ENCODE measurements at regions not wholly inside any gene's neighbourhood (a gene's known extent, or its start where the extent isn't known, plus 50 kb on each side); places are given as distances from the start of the nearest gene placed in this dataset.
A peak's percentile ranks its signal among the peaks of the same experiment; 100 is the strongest.
"Not testable (repeated sequence)": the region's sequence is repeated elsewhere in the genome, so short reads cannot be mapped to it uniquely, and the experiment has no call there.

DNA sequence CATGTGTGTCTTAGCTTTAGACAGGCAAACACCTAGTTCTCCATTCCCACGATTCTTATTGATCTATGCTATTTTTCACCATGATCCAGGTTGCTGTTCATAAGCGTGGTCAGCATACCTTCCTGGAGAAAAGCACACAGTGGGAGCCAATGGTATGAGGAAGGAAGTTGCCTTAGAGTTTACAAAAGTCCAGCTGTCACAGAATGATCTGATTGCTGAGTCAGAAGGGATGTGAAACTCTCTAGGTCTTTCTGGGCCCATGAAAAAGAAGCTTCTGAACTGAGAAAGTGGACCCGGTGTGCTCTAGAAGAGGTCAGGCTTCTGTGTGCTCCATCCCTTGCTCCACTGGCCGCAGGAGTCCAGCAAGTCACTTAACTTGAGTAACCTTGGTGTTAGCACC is 71.0 kb upstream of the CCL1 start:
- no peaks in the 10 kb centered on the region for H3K36me3 ChIP-seq
- peaks cover 15% of the 10 kb centered on the region for H3K4me1 ChIP-seq
- H3K4me3 ChIP-seq: no peak overlapping the region
- H3K27me3 ChIP-seq: no peaks in the 10 kb centered on the region
- ATAC-seq (peak; percentile 57), DNase-seq (no peak)
- intact Hi-C loops (cut with DNase I): no loop called here
- no peaks in the 10 kb centered on the region for H3K9me3 ChIP-seq
- no peak overlapping the region for H3K27ac ChIP-seq
- TF ChIP-seq CTCF (IDR thresholded peaks at IDR 0.05): no peak

- H3K4me3 ChIP-seq: no peak overlapping the region
- no peaks in the 10 kb centered on the region for H3K4me1 ChIP-seq
- no peak overlapping the region for H3K27ac ChIP-seq
- TF ChIP-seq CTCF (IDR thresholded peaks at IDR 0.05): no peak
- no peaks in the 10 kb centered on the region for H3K9me3 ChIP-seq
- DNase-seq: no peak
- intact Hi-C loops (cut with DNase I): no loop called here
- H3K27me3 ChIP-seq: peaks cover 17% of the 10 kb centered on the region
- no peak for ATAC-seq
- no peaks in the 10 kb centered on the region for H3K36me3 ChIP-seq
Measured at GRCh38 chr17:34424814-34425491, 61.9 kb upstream of the CCL1 start.

DNA sequence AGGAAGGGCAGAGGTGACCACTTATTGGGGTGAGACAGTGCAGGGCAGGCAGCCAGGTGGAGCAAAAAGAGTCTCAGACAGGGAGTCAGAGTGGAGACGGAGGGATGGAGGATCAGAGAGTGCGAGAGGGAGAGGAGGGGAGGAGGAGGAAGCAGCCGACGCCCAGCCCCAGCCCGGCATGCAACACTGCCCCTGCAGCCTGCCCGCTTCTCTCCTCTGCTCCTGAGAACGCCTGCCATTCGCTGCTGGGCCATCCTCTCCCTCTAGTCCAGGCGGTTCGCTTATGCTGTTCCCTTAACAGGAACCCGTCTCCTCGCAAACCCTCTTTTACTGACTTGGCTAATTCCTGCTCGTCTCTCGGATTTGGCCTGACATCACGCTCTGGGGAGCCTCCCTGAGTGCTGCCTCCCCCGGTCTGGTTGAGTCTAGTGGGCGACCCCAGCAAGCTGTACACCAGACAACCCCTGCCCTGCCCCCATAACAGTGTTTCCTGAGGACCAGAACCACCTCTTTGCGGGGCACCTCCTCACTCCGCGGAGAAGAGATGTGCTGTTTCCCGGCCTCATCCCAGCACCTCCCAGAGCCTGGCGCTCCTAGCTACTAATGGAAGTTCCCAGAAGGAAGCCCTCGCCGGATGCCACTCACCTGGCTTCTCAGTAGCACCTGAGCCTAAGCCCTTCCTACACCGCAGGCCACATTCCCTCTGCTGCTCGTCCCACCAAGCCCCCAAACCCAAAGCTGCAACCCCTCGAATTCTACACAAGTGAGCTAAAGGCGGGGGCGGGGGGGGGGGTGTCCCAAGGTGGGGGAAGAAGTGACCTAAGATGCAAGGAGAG is 61.2 kb upstream of the CCL1 start:
- H3K27ac ChIP-seq: no peak overlapping the region
- no peak overlapping the region for H3K4me3 ChIP-seq
- ATAC-seq: peak; percentile 29
- TF ChIP-seq CTCF (IDR thresholded peaks at IDR 0.05): no peak
- no peak for DNase-seq
- H3K4me1 ChIP-seq: no peaks in the 10 kb centered on the region
- intact Hi-C loops (cut with DNase I): no loop called here
- H3K36me3 ChIP-seq: no peaks in the 10 kb centered on the region
- no peaks in the 10 kb centered on the region for H3K9me3 ChIP-seq
- H3K27me3 ChIP-seq: peaks cover 22% of the 10 kb centered on the region

DNA sequence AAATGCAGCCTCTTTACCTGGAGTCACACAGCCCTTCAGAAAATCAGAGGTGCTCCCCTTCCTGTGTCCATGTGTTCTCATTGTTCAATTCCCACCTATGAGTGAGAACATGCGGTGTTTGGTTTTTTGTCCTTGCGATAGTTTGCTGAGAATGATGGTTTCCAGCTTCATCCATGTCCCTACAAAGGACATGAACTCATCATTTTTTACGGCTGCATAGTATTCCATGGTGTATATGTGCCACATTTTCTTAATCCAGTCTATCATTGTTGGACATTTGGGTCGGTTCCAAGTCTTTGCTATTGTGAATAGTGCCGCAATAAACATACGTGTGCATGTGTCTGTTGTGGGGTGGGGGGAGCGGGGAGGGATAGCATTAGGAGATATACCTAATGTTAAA is 60.3 kb upstream of the CCL1 start:
- not testable (repeated sequence) for ATAC-seq

DNA sequence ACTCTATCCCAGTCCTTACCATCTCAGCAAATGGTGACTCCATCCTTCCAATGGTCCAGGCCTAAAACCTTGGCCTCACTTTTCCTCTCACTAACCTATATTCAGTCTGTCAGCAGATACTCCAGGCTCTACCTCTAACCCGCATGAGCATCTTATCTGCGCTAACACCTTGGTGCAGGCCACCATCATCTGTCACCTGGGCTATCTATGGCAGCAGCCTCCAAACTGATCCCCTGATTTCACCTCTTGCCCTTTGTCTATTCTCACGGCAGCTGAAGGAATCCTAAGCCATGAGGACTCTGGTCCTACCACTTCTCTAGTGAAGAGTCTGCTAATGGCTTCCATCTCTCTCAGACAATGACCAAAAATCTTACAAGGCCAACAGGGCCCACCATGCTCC is 57.9 kb upstream of the CCL1 start:
- H3K36me3 ChIP-seq: no peaks in the 10 kb centered on the region
- intact Hi-C loops (cut with DNase I): no loop called here
- H3K27ac ChIP-seq: no peak overlapping the region
- H3K9me3 ChIP-seq: no peaks in the 10 kb centered on the region
- no peak for TF ChIP-seq CTCF (IDR thresholded peaks at IDR 0.05)
- DNase-seq: no peak
- ATAC-seq: no peak
- peaks cover 35% of the 10 kb centered on the region for H3K27me3 ChIP-seq
- H3K4me3 ChIP-seq: no peak overlapping the region
- H3K4me1 ChIP-seq: no peaks in the 10 kb centered on the region

More for the DNA sequence above, 60.3 kb upstream of the CCL1 start:
- DNase-seq; H3K36me3 ChIP-seq; H3K27ac ChIP-seq; H3K4me3 ChIP-seq; H3K9me3 ChIP-seq; intact Hi-C loops (cut with DNase I); H3K4me1 ChIP-seq: not testable (repeated sequence)
- peaks cover 25% of the 10 kb centered on the region for H3K27me3 ChIP-seq

GRCh38 chr17:34420254-34420766 is 57.3 kb upstream of the CCL1 start:
- no peaks in the 10 kb centered on the region for H3K36me3 ChIP-seq
- no peak overlapping the region for H3K27ac ChIP-seq
- H3K27me3 ChIP-seq: peaks cover 40% of the 10 kb centered on the region
- H3K4me1 ChIP-seq: no peaks in the 10 kb centered on the region
- intact Hi-C loops (cut with DNase I): no loop called here
- peak; percentile 98 for TF ChIP-seq CTCF (IDR thresholded peaks at IDR 0.05)
- no peak overlapping the region for H3K4me3 ChIP-seq
- DNase-seq: no peak
- peak; percentile 84 for ATAC-seq
- no peaks in the 10 kb centered on the region for H3K9me3 ChIP-seq

All from upper lobe of right lung (tissue), 1 donor.